ENCODE measurements at regions not wholly inside any gene's neighbourhood (a gene's known extent, or its start where the extent isn't known, plus 50 kb on each side); places are given as distances from the start of the nearest gene placed in this dataset.

- DNase-seq = no peak
These were observed 416.4 kb downstream of the TCERG1L start for GRCh38 chr10:130895161-130895560.

GRCh38 chr10:130897815-130898214 lies 413.7 kb downstream of the TCERG1L start:
- no peak for DNase-seq

GRCh38 chr10:130898381-130898780 lies 413.1 kb downstream of the TCERG1L start:
- DNase-seq = no peak

GRCh38 chr10:130899856-130900255 lies 411.7 kb downstream of the TCERG1L start:
- no peak for DNase-seq

- DNase-seq = no peak
These were observed 410.9 kb downstream of the TCERG1L start for GRCh38 chr10:130900441-130901160.

GRCh38 chr10:130901311-130902165 lies 410.0 kb downstream of the TCERG1L start:
- no peak for DNase-seq

GRCh38 chr10:130902471-130902870 lies 409.1 kb downstream of the TCERG1L start:
- DNase-seq = no peak

GRCh38 chr10:130902929-130903328 lies 408.6 kb downstream of the TCERG1L start:
- no peak for DNase-seq

- DNase-seq = no peak
These were observed 406.8 kb downstream of the TCERG1L start for GRCh38 chr10:130904676-130905075.

- no peak for DNase-seq
These were observed 406.1 kb downstream of the TCERG1L start for GRCh38 chr10:130905386-130905785.

GRCh38 chr10:130905921-130906320 lies 405.6 kb downstream of the TCERG1L start:
- DNase-seq = no peak

GRCh38 chr10:130910848-130911247 lies 400.7 kb downstream of the TCERG1L start:
- no peak for DNase-seq

GRCh38 chr10:130913844-130914243 lies 397.7 kb downstream of the TCERG1L start:
- no peak for DNase-seq

GRCh38 chr10:130914367-130914766 lies 397.2 kb downstream of the TCERG1L start:
- DNase-seq = no peak

- DNase-seq = no peak
These were observed 396.5 kb downstream of the TCERG1L start for GRCh38 chr10:130915065-130915464.

GRCh38 chr10:130921461-130921860 lies 390.1 kb downstream of the TCERG1L start:
- DNase-seq = no peak

- no peak for DNase-seq
These were observed 389.5 kb downstream of the TCERG1L start for GRCh38 chr10:130921911-130922440.

GRCh38 chr10:130923596-130923995 lies 387.9 kb downstream of the TCERG1L start:
- DNase-seq = no peak

GRCh38 chr10:130924138-130924819 lies 387.2 kb downstream of the TCERG1L start:
- no peak for DNase-seq

GRCh38 chr10:130926442-130926841 lies 385.1 kb downstream of the TCERG1L start:
- no peak for DNase-seq

- DNase-seq = no peak
These were observed 384.4 kb downstream of the TCERG1L start for GRCh38 chr10:130927157-130927556.

GRCh38 chr10:130928306-130928705 lies 383.2 kb downstream of the TCERG1L start:
- no peak for DNase-seq

Data from CD4-positive, alpha-beta T cell treated with Interleukin-15 for 1 hour (primary cell).